ENCODE measurements at regions not wholly inside any gene's neighbourhood (a gene's known extent, or its start where the extent isn't known, plus 50 kb on each side); places are given as distances from the start of the nearest gene placed in this dataset.

GRCh38 chr16:7021653-7022275 lies 310.9 kb upstream of the RBFOX1 start:
- no peaks in the 10 kb centered on the region for H3K27me3 ChIP-seq (ENCODE audit: control insufficient read depth, insufficient read depth, low read length)
- H3K4me3 ChIP-seq (ENCODE audit: low read length in 3 of 3): no peak overlapping the region
- DNase-seq (no peak), FAIRE-seq (no peak)
- TF ChIP-seq, protein P1, sequence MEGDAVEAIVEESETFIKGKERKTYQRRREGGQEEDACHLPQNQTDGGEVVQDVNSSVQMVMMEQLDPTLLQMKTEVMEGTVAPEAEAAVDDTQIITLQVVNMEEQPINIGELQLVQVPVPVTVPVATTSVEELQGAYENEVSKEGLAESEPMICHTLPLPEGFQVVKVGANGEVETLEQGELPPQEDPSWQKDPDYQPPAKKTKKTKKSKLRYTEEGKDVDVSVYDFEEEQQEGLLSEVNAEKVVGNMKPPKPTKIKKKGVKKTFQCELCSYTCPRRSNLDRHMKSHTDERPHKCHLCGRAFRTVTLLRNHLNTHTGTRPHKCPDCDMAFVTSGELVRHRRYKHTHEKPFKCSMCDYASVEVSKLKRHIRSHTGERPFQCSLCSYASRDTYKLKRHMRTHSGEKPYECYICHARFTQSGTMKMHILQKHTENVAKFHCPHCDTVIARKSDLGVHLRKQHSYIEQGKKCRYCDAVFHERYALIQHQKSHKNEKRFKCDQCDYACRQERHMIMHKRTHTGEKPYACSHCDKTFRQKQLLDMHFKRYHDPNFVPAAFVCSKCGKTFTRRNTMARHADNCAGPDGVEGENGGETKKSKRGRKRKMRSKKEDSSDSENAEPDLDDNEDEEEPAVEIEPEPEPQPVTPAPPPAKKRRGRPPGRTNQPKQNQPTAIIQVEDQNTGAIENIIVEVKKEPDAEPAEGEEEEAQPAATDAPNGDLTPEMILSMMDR (IDR thresholded peaks at IDR 0.05; ENCODE audit: borderline replicate concordance, extremely low read depth, insufficient read depth): no peak
- H3K27ac ChIP-seq (ENCODE audit: low read depth in 2 of 2, low read length in 2 of 2): no peak overlapping the region
- no peaks in the 10 kb centered on the region for H3K4me1 ChIP-seq (ENCODE audit: control insufficient read depth in 2 of 3, insufficient read depth in 2 of 3, low read depth in 1 of 3, low read length in 3 of 3)
- H3K9ac ChIP-seq (ENCODE audit: low read length in 3 of 3): no peak overlapping the region
- intact Hi-C loops (cut with DNase I): no loop called here
- no peaks in the 10 kb centered on the region for H3K9me3 ChIP-seq (ENCODE audit: control insufficient read depth in 2 of 3, insufficient read depth in 1 of 3, low read length in 3 of 3)
- H3K36me3 ChIP-seq (ENCODE audit: control insufficient read depth in 2 of 3, insufficient read depth in 3 of 3, low read length in 3 of 3): no peaks in the 10 kb centered on the region

DNA sequence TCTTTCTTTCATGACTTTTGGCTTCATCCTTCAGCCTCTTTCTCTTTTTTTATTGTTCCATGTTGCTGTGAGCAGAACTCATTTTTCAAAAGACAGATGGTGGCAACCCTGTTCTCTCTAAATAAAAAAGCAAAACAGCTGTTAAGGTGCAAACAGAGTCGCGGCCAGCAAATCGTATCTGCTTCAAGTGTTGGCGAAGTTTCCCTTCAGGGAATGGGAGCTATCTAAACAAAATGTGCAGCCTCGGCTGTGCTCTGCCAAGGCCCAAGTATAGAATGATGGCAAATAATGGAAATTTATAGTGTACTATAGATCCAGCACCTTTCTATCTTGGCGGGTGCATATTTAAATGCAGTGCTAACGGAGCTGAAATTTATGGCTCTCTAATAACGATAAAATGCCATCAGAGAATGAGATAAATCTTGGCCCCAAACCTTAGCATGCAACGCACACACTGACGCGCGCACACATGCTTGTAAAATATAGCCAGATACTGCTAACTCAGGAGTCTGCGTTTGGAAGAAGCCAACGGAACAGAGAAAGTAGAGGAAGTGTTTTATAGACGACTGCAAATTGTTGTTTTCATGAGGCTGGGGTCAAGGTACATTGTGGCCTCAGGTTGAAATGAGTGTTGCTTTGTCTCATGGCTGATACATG lies 315.5 kb upstream of the RBFOX1 start:
- H3K4me1 ChIP-seq (ENCODE audit: control insufficient read depth in 2 of 3, insufficient read depth in 2 of 3, low read depth in 1 of 3, low read length in 3 of 3): no peaks in the 10 kb centered on the region
- H3K4me3 ChIP-seq (ENCODE audit: low read length in 3 of 3): no peak overlapping the region
- no peaks in the 10 kb centered on the region for H3K36me3 ChIP-seq (ENCODE audit: control insufficient read depth in 2 of 3, insufficient read depth in 3 of 3, low read length in 3 of 3)
- no peak for FAIRE-seq
- intact Hi-C loops (cut with DNase I): no loop called here
- no peak for DNase-seq
- no peaks in the 10 kb centered on the region for H3K27me3 ChIP-seq (ENCODE audit: control insufficient read depth, insufficient read depth, low read length)
- H3K27ac ChIP-seq (ENCODE audit: low read depth in 2 of 2, low read length in 2 of 2): no peak overlapping the region
- TF ChIP-seq, protein P1 (IDR thresholded peaks at IDR 0.05; ENCODE audit: borderline replicate concordance, extremely low read depth, insufficient read depth): no peak
- no peak overlapping the region for H3K9ac ChIP-seq (ENCODE audit: low read length in 3 of 3)
- H3K9me3 ChIP-seq (ENCODE audit: control insufficient read depth in 2 of 3, insufficient read depth in 1 of 3, low read length in 3 of 3): no peaks in the 10 kb centered on the region

DNA sequence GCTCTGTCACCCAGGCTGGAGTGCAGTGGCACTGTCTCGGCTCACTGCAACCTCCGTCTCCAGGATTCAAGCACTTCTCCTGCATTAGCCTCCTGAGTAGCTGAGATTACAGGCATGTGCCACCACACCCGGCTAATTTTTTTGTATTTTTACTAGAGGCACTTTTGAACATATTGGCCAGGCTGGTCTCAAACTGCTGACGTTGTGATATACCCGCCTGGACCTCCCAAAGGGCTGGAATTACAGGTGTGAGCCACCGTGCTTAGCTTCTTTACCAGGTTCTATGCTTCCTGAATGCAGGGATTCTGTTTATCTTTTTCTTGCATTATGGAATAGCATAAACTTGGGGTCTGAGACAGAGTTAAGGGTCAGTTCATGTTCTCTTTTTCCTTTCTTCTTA lies 317.9 kb upstream of the RBFOX1 start:
- DNase-seq (no peak), FAIRE-seq (no peak)
- Histone ChIP-seq H3K36me3 (ENCODE audit: control insufficient read depth in 2 of 3, insufficient read depth in 3 of 3, low read length in 3 of 3) (no peaks in the 10 kb centered on the region), H3K4me1 (ENCODE audit: control insufficient read depth in 2 of 3, insufficient read depth in 2 of 3, low read depth in 1 of 3, low read length in 3 of 3) (no peaks in the 10 kb centered on the region), H3K9me3 (ENCODE audit: control insufficient read depth in 2 of 3, insufficient read depth in 1 of 3, low read length in 3 of 3) (no peaks in the 10 kb centered on the region), H3K9ac (ENCODE audit: low read length in 3 of 3) (no peak overlapping the region), H3K27me3 (ENCODE audit: control insufficient read depth, insufficient read depth, low read length) (no peaks in the 10 kb centered on the region), H3K4me3 (ENCODE audit: low read length in 3 of 3) (no peak overlapping the region), H3K27ac (ENCODE audit: low read depth in 2 of 2, low read length in 2 of 2) (no peak overlapping the region)
- TF ChIP-seq, protein P1 (IDR thresholded peaks at IDR 0.05; ENCODE audit: borderline replicate concordance, extremely low read depth, insufficient read depth): no peak
- intact Hi-C loops (cut with DNase I): no loop called here
